ENCODE measurements at regions not wholly inside any gene's neighbourhood (a gene's known extent, or its start where the extent isn't known, plus 50 kb on each side); places are given as distances from the start of the nearest gene placed in this dataset.

DNA sequence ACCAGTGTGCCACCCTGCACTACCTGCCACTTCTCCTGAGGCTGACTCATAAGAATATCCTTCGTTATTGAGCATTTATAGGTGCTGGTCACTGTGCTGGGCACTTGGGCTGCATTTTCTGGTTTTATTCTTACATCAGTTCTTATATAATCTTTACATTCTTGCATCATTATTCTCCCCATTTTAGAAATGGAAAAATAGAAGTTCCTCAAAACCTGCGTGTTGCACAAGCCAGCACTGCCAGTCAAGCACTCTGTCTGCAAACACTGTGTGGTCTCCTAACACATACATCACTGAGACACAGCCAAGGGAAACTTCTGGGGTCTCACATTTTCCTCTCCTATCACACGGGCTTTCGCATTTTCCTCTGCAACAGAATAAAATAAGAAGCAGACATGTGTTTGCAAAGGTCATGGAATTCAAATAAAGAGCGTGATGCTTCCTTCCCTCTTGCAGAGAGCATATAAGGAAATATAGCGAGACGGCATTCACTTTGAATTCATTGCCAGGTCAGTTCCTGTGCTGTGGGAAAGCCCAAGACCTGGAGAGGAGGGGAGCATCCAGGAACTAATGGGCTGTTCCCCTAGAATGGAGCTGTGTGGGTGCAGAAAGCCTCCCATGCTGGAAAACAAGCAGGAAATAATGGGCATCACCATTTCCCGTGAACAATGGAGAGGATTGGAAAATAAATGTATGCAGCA lies 73.9 kb upstream of the SEZ6L start:
- TF ChIP-seq EGR1 (IDR thresholded peaks at IDR 0.05; ENCODE audit: low read depth in 2 of 2) (no peak), YY1 (IDR thresholded peaks at IDR 0.05) (no peak), GABPA (IDR thresholded peaks at IDR 0.05 in 1 of 2, conservative IDR thresholded peaks at IDR 0.05 in 1 of 2) (no peak), SP1 (IDR thresholded peaks at IDR 0.05) (no peak), FOXA1 (IDR thresholded peaks at IDR 0.05) (no peak), TAF1 (conservative IDR thresholded peaks at IDR 0.05) (no peak), RAD21 (IDR thresholded peaks at IDR 0.05) (no peak), RXRA (IDR thresholded peaks at IDR 0.05) (no peak)
- TF ChIP-seq, protein P1, sequence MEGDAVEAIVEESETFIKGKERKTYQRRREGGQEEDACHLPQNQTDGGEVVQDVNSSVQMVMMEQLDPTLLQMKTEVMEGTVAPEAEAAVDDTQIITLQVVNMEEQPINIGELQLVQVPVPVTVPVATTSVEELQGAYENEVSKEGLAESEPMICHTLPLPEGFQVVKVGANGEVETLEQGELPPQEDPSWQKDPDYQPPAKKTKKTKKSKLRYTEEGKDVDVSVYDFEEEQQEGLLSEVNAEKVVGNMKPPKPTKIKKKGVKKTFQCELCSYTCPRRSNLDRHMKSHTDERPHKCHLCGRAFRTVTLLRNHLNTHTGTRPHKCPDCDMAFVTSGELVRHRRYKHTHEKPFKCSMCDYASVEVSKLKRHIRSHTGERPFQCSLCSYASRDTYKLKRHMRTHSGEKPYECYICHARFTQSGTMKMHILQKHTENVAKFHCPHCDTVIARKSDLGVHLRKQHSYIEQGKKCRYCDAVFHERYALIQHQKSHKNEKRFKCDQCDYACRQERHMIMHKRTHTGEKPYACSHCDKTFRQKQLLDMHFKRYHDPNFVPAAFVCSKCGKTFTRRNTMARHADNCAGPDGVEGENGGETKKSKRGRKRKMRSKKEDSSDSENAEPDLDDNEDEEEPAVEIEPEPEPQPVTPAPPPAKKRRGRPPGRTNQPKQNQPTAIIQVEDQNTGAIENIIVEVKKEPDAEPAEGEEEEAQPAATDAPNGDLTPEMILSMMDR (IDR thresholded peaks at IDR 0.05; ENCODE audit: low read depth, low read length, missing input control), result no peak
- TF ChIP-seq, protein P2, sequence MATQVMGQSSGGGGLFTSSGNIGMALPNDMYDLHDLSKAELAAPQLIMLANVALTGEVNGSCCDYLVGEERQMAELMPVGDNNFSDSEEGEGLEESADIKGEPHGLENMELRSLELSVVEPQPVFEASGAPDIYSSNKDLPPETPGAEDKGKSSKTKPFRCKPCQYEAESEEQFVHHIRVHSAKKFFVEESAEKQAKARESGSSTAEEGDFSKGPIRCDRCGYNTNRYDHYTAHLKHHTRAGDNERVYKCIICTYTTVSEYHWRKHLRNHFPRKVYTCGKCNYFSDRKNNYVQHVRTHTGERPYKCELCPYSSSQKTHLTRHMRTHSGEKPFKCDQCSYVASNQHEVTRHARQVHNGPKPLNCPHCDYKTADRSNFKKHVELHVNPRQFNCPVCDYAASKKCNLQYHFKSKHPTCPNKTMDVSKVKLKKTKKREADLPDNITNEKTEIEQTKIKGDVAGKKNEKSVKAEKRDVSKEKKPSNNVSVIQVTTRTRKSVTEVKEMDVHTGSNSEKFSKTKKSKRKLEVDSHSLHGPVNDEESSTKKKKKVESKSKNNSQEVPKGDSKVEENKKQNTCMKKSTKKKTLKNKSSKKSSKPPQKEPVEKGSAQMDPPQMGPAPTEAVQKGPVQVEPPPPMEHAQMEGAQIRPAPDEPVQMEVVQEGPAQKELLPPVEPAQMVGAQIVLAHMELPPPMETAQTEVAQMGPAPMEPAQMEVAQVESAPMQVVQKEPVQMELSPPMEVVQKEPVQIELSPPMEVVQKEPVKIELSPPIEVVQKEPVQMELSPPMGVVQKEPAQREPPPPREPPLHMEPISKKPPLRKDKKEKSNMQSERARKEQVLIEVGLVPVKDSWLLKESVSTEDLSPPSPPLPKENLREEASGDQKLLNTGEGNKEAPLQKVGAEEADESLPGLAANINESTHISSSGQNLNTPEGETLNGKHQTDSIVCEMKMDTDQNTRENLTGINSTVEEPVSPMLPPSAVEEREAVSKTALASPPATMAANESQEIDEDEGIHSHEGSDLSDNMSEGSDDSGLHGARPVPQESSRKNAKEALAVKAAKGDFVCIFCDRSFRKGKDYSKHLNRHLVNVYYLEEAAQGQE (IDR thresholded peaks at IDR 0.05), result no peak
- TF ChIP-seq, protein P3, sequence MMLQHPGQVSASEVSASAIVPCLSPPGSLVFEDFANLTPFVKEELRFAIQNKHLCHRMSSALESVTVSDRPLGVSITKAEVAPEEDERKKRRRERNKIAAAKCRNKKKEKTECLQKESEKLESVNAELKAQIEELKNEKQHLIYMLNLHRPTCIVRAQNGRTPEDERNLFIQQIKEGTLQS (IDR thresholded peaks at IDR 0.05), result no peak
- TF ChIP-seq, protein P4, sequence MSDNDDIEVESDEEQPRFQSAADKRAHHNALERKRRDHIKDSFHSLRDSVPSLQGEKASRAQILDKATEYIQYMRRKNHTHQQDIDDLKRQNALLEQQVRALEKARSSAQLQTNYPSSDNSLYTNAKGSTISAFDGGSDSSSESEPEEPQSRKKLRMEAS (IDR thresholded peaks at IDR 0.05), result no peak

Data from liver (tissue), 3 donors.